NCI-H2029 (cell line): ENCODE measurements at regions not wholly inside any gene's neighbourhood (a gene's known extent, or its start where the extent isn't known, plus 50 kb on each side); places are given as distances from the start of the nearest gene placed in this dataset.
A peak's percentile ranks its signal among the peaks of the same experiment; 100 is the strongest.

ENCODE experiments used
- DNase-seq: peaks from one replicate; lab custom pipeline; 2025; lab: John Stamatoyannopoulos, UW

GRCh38 chr4:3669553-3669949 is 96.6 kb upstream of the ADRA2C start:
- DNase-seq = no peak

DNA sequence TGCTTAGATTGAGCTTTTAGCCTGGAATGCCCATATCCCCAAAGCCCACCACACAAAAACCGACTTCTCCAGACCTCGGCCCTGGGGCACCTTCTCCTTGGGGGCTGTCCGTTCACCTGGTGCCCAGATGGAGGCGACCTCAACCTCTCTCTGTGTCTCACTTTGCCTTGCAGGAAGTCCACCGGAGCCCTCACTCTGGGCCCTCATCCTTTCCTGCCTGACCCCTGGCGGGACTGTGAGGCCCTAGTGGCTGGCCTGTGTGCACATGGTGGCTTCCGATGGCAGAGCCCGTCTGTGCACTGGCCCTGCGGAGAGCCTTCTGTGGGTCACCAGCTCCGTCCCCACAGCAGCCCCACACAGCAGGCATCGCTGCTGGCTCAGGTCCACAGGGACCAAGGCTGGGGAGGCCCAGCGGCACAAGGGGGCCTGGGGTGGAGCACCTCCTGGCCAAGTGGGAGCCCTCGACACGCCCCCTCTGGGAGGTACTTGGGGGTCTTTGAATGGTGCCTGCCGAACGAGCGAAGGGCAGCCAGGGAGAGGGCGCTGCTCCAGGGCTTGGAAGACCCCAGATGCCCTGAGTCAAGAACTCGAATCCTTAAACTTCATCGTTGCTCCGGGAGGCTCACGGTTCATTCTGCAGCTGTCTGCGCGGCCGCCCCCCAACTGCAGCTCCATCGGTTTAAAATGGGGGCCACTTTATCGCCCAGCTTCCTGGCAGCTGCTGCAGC is 97.2 kb upstream of the ADRA2C start:
- DNase-seq = no peak

GRCh38 chr4:3667258-3667657 is 98.9 kb upstream of the ADRA2C start:
- no peak for DNase-seq

DNA sequence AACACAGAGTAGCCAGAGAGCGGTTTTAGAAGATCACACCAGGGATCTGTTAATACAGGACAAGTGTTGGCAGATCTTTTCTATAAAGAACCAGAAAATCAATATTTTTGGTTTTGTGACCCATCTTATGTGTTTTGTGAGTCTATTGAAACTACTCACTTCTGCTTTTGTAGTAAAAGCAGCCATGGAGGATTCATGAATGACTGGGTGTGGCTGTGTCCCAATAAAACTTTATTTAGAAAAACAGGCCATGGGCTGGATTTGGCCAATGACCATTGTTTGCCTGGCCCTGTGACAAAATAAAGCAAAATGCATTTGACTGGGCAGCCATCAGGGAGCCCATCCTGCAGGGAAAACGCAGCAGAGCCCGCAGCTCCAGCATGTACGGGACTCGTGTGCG is 99.9 kb upstream of the ADRA2C start:
- DNase-seq = no peak

DNA sequence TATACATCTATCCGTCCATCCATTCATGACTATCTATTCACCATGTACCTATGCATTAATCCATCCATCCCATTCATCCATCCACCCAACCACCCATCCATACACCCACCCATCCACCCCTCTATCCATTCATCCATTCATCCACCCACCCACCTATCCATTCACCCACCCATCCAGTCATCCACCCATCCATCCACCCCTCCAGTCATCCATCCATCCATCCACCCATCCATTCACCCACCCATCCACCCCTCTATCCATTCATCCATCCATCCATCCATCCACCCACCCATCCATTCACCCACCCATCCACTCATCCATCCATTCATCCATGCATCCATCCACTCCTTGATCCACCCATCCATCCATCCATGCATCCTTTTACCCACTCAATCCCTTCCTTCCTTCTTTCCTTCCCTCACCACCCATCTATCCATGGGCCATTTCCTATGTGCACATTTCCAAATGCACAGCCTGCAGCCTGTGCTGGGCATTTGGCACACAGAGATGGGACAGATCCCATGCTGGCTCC is 100.8 kb upstream of the ADRA2C start:
- no peak for DNase-seq

DNA sequence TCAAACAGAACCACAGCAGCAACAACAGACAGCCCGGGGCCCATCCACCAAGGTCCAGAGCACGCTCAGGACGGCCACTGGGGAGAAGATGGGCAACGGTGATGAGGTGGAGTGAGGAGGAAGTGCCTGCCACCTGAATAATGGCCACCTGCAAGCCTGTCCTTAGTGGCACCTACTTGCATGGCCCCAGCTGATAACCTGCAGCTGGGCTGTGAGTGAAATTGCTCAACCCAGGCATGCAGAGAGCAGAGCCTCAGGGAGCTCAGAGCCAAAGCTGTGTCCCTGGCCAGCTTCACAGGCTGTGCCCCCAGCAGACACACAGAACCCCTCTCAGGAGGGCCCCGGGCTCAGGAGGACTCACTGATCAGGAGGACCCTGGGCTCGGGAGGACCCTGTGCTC is 102.4 kb upstream of the ADRA2C start:
- DNase-seq = no peak

DNA sequence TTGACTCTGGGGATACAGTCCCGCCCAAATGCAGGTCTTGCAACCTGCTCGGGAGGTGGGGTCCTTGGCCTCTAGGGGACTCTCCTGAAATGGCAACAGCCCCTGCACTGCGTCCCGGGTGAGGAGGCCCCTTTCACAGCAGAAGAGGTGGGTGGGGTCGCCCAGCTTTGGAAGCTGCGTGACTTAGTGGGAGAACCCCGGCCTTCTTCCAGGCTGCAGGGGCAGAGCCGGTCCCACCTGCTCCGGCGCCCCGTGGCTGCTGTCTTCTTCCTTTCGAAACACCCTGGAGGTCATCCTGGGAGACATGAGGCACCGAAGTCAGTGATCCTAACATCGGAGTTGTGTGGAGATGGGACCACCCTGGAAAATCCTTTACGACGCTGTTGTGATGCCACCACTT is 103.7 kb upstream of the ADRA2C start:
- DNase-seq = no peak

DNA sequence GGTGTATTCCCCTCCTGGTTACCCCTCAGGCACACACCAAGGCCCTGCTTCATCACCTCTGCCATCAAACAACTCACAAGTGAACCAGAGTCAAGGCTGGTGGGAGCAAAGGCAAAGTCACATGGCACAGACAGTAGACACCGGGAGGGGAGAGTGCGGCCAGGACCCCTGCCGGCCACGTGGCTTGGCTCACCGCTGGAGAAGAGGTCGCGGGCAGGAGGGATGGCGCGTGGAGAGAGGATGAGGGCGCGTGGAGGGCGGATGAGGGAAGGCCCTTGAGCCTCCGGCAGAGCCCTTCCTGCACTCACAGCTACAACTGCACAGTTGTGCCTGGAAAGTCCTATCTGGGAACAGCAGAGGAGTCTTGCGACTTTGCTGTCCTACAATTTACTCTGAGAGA is 104.2 kb upstream of the ADRA2C start:
- no peak for DNase-seq

- DNase-seq = no peak
Observed at GRCh38 chr4:3660928-3661515, 105.2 kb upstream of the ADRA2C start.

DNA sequence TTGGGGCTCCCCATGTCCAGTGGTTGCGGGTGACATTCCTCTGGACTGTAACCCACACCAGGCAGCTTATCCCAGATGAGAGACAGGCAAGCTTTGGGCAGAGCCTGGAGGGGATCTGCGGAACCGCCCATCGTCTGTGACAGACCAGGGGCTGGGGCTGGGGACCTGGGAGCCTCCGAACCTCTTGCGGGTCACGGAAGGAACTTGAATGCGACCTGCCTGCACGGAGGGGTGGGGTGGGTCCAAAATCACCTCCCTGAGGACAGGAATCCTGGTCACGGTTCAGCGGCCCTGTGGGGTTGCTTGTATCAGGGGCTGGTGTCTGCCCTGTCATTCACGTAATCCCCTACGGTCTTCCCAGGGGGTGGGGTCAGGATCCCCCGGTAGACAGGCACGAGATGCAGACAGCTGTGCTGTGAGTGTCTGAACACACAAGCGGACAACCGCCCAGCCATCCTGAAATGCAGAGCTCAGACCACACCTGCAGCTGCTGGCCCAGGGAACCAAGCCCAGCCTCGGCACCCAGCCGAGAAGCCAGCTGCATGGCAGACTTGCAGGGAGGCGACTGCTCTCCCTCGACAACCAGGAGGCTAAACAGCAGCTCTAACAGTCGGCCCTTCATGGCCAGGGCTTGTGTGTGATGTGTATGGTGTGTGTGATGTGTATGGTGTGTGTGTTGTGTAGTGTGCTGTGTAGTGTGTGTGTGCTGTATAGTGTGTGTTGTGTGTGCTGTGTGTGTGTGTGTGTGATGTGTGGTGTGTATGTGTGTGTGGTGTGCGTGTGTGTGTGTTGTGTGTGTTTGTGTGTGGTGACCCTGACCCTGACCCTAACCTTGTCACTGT is 105.9 kb upstream of the ADRA2C start:
- DNase-seq = peak; percentile 82

- no peak for DNase-seq
Observed at GRCh38 chr4:3659131-3659530, 107.1 kb upstream of the ADRA2C start.

DNA sequence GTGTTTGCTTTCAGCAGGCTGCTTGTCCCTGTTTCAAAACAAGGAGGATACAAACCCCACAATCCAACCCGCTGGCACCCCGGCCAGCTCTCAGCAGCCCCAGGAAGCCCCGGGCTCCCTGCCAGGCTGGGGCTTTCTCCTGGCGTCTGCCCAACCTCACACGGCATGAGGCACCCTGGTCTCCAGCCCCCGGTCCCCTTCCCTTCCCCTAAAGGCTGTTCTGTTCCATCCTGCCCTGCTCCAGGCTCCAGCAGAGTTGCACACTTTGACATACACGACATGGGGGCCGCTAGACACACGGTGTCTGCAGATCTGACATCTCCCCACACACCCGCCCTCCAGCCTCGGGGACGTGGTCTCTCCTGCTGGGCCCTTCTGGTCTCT is 107.7 kb upstream of the ADRA2C start:
- no peak for DNase-seq

DNA sequence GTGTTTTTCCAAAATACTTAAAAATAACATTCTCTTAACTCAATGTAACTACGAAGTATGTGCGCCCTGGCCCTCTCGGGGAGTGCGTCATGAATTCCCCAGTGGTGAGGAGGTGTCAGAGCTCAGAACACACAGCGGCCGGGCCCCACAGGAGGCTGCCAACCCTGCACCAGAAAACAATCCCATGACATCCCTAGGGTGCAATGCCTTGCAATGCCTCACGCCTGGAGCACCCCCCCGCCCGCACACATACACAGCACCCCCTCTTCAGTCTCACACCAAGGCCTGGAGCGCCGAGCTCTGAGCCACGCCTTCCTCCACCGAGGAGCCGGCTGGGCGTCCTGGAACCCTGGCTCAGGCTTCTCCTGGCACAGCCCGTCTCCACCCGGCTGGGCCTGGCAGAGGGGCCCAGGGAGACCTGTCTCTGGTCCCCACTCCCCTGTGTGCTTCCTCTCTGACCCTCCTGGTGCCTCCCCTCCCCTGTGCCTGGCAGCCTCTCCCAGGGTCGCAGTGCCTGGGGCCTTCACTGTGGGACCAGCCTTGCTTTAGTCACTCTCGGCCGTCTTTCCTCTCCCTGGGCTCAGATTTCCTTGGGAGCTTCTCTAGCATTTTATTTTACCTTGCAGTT is 108.2 kb upstream of the ADRA2C start:
- DNase-seq = no peak

- peak; percentile 30 for DNase-seq
Observed at GRCh38 chr4:3656416-3657356, 109.5 kb upstream of the ADRA2C start.

GRCh38 chr4:3655963-3656362 is 110.2 kb upstream of the ADRA2C start:
- no peak for DNase-seq

GRCh38 chr4:3655485-3655884 is 110.7 kb upstream of the ADRA2C start:
- DNase-seq = no peak

GRCh38 chr4:3654036-3654807 is 112.0 kb upstream of the ADRA2C start:
- DNase-seq = no peak

DNA sequence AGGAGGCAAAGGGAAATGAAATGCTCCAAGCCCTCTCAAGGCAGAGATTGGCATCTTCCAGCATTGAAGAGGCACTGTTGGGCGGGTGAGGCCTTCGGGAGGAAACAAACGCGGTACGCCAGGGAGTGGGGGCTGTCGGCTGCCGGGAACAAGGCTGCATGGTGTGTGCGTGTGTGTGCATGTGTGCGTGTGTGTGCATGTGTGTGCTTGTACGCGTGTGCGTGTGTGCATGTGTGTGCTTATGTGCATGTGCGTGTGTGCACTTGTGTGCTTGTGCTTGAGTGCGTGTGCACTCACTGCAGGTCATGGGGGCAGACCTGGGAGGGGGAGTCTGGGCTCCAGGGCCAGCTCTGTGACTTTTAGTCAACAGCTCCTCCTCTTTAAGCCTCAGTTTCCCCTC is 113.6 kb upstream of the ADRA2C start:
- no peak for DNase-seq

- no peak for DNase-seq
Observed at GRCh38 chr4:3651267-3651845, 114.8 kb upstream of the ADRA2C start.

- no peak for DNase-seq
Observed at GRCh38 chr4:3649491-3649890, 116.7 kb upstream of the ADRA2C start.
